ENCODE measurements at regions not wholly inside any gene's neighbourhood (a gene's known extent, or its start where the extent isn't known, plus 50 kb on each side); places are given as distances from the start of the nearest gene placed in this dataset.

GRCh38 chr5:68805444-68805843 is 288.4 kb upstream of the SLC30A5 start:
- TF ChIP-seq SMARCC2 (IDR thresholded peaks at IDR 0.05; ENCODE audit: low read depth) (no peak), JUN (IDR thresholded peaks at IDR 0.05; ENCODE audit: borderline replicate concordance, low read depth, low read length) (no peak), JUN (CRISPR knock-in tag; IDR thresholded peaks at IDR 0.05; ENCODE audit: borderline replicate concordance) (no peak), ZNF140 (CRISPR knock-in tag; IDR thresholded peaks at IDR 0.05) (no peak), GTF2B (IDR thresholded peaks at IDR 0.05; ENCODE audit: extremely low read depth, insufficient read length) (no peak), JUND (IDR thresholded peaks at IDR 0.05; ENCODE audit: borderline replicate concordance, low read depth, low read length) (no peak), JUND (tag; IDR thresholded peaks at IDR 0.05; ENCODE audit: borderline replicate concordance, low read depth, low read length) (no peak), POLR2A (conservative IDR thresholded peaks at IDR 0.05) (no peak)
- TF ChIP-seq, protein P1, sequence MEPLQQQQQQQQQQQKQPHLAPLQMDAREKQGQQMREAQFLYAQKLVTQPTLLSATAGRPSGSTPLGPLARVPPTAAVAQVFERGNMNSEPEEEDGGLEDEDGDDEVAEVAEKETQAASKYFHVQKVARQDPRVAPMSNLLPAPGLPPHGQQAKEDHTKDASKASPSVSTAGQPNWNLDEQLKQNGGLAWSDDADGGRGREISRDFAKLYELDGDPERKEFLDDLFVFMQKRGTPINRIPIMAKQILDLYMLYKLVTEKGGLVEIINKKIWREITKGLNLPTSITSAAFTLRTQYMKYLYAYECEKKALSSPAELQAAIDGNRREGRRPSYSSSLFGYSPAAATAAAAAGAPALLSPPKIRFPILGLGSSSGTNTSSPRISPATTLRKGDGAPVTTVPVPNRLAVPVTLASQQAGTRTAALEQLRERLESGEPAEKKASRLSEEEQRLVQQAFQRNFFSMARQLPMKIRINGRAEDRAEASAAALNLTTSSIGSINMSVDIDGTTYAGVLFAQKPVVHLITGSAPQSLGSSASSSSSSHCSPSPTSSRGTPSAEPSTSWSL (CRISPR knock-in tag; IDR thresholded peaks at IDR 0.05; ENCODE audit: borderline replicate concordance) = no peak

Measured in K562 (cell line).